ENCODE measurements at regions not wholly inside any gene's neighbourhood (a gene's known extent, or its start where the extent isn't known, plus 50 kb on each side); places are given as distances from the start of the nearest gene placed in this dataset.

- no peak overlapping the region for H3K9ac ChIP-seq (ENCODE audit: low read length)
- no peak overlapping the region for H2AFZ ChIP-seq (ENCODE audit: low read depth, low read length)
- H4K20me1 ChIP-seq (ENCODE audit: insufficient read depth), result no peaks in the 10 kb centered on the region
- H3K4me2 ChIP-seq (ENCODE audit: low read length), result no peak overlapping the region
- no peaks in the 10 kb centered on the region for H3K9me3 ChIP-seq (ENCODE audit: low read length)
- H3K27me3 ChIP-seq (ENCODE audit: insufficient read depth, low read depth, low read length), result no peaks in the 10 kb centered on the region
- no peaks in the 10 kb centered on the region for H3K79me2 ChIP-seq (replicated peaks; ENCODE audit: insufficient read depth, low read length)
- no peaks in the 10 kb centered on the region for H3K36me3 ChIP-seq (ENCODE audit: insufficient read depth, low read length)
- TF ChIP-seq SMC3 (conservative IDR thresholded peaks at IDR 0.05; ENCODE audit: poor library complexity), result no peak
- no peak for TF ChIP-seq POLR2AphosphoS5 (IDR thresholded peaks at IDR 0.05)
- no peak for TF ChIP-seq REST (IDR thresholded peaks at IDR 0.05; ENCODE audit: borderline replicate concordance)
- TF ChIP-seq EZH2 (IDR thresholded peaks at IDR 0.05; ENCODE audit: borderline replicate concordance, insufficient read depth, low read length, poor library complexity, severe bottlenecking), result no peak
- TF ChIP-seq CTCF (IDR thresholded peaks at IDR 0.05; ENCODE audit: poor library complexity, severe bottlenecking), result no peak
- no peak for TF ChIP-seq MXI1 (conservative IDR thresholded peaks at IDR 0.05; ENCODE audit: poor library complexity, severe bottlenecking)
- TF ChIP-seq RAD21 (conservative IDR thresholded peaks at IDR 0.05), result no peak
- TF ChIP-seq TAF1 (IDR thresholded peaks at IDR 0.05; ENCODE audit: low read depth), result no peak
- no peak for TF ChIP-seq EP300 (conservative IDR thresholded peaks at IDR 0.05; ENCODE audit: poor library complexity, severe bottlenecking)
- no peak overlapping the region for H3K4me3 ChIP-seq (ENCODE audit: low read length)
- no peak overlapping the region for H3K27ac ChIP-seq (ENCODE audit: low read length)
- H3K9me2 ChIP-seq (ENCODE audit: insufficient read depth, low read length), result no peaks in the 10 kb centered on the region
- H3F3A ChIP-seq (ENCODE audit: insufficient read depth, low read length, poor library complexity, severe bottlenecking), result no peaks in the 10 kb centered on the region
Observed at GRCh38 chr9:12876872-12877271, 102.1 kb downstream of the LURAP1L start.

- no peak overlapping the region for H2AFZ ChIP-seq (ENCODE audit: low read depth, low read length)
- no peaks in the 10 kb centered on the region for H3K79me2 ChIP-seq (replicated peaks; ENCODE audit: insufficient read depth, low read length)
- no peaks in the 10 kb centered on the region for H3K9me2 ChIP-seq (ENCODE audit: insufficient read depth, low read length)
- TF ChIP-seq SMC3 (conservative IDR thresholded peaks at IDR 0.05; ENCODE audit: poor library complexity) (no peak), RAD21 (conservative IDR thresholded peaks at IDR 0.05) (no peak), CTCF (IDR thresholded peaks at IDR 0.05; ENCODE audit: poor library complexity, severe bottlenecking) (no peak), POLR2AphosphoS5 (IDR thresholded peaks at IDR 0.05) (no peak), EP300 (conservative IDR thresholded peaks at IDR 0.05; ENCODE audit: poor library complexity, severe bottlenecking) (no peak), MXI1 (conservative IDR thresholded peaks at IDR 0.05; ENCODE audit: poor library complexity, severe bottlenecking) (no peak), REST (IDR thresholded peaks at IDR 0.05; ENCODE audit: borderline replicate concordance) (no peak), TAF1 (IDR thresholded peaks at IDR 0.05; ENCODE audit: low read depth) (no peak), EZH2 (IDR thresholded peaks at IDR 0.05; ENCODE audit: borderline replicate concordance, insufficient read depth, low read length, poor library complexity, severe bottlenecking) (no peak)
- no peaks in the 10 kb centered on the region for H3K36me3 ChIP-seq (ENCODE audit: insufficient read depth, low read length)
- no peak overlapping the region for H3K4me2 ChIP-seq (ENCODE audit: low read length)
- no peaks in the 10 kb centered on the region for H4K20me1 ChIP-seq (ENCODE audit: insufficient read depth)
- H3F3A ChIP-seq (ENCODE audit: insufficient read depth, low read length, poor library complexity, severe bottlenecking), result no peaks in the 10 kb centered on the region
- H3K27ac ChIP-seq (ENCODE audit: low read length), result no peak overlapping the region
- H3K9me3 ChIP-seq (ENCODE audit: low read length), result no peaks in the 10 kb centered on the region
- H3K27me3 ChIP-seq (ENCODE audit: insufficient read depth, low read depth, low read length), result no peaks in the 10 kb centered on the region
- no peak overlapping the region for H3K4me3 ChIP-seq (ENCODE audit: low read length)
- H3K9ac ChIP-seq (ENCODE audit: low read length), result no peak overlapping the region
Observed at GRCh38 chr9:12878351-12878978, 103.6 kb downstream of the LURAP1L start.

Data from neural cell (in vitro differentiated cells).